Loucy (cell line): ENCODE measurements at regions not wholly inside any gene's neighbourhood (a gene's known extent, or its start where the extent isn't known, plus 50 kb on each side); places are given as distances from the start of the nearest gene placed in this dataset.

Source experiments
- H2AFZ ChIP-seq: fragments of 200-600 bp; sonication (generic); 2 replicates; pipeline ENCODE4 v1.6.0; 2016; ENCODE audit warnings: antibody characterized with exemption, mild to moderate bottlenecking, low read length, moderate library complexity
- H3F3A ChIP-seq: fragments of 200-600 bp; 2 replicates; pipeline ENCODE4 v1.6.0; 2016; ENCODE audit warnings: antibody characterized with exemption, low read depth, mild to moderate bottlenecking
- H3K27me3 ChIP-seq: fragments of 200-600 bp; sonication (generic); 2 replicates; pipeline ENCODE4 v1.6.1; 2014; ENCODE audit warnings: low read length, mild to moderate bottlenecking; ENCODE audit not compliant: insufficient read depth, poor library complexity, severe bottlenecking
- H3K36me3 ChIP-seq: fragments of 200-600 bp; sonication (generic); 2 replicates; pipeline ENCODE4 v1.6.1; 2016; ENCODE audit warnings: low read length; ENCODE audit not compliant: insufficient read depth
- H3K4me1 ChIP-seq: fragments of 200-600 bp; sonication (generic); 2 replicates; pipeline ENCODE4 v1.5.1; 2014; ENCODE audit warnings: low read length, mild to moderate bottlenecking; ENCODE audit not compliant: insufficient read depth, poor library complexity, severe bottlenecking
- H3K4me2 ChIP-seq: fragments of 200-600 bp; sonication (generic); 2 replicates; pipeline ENCODE4 v1.6.0; 2014; ENCODE audit warnings: antibody characterized with exemption, low read length, low read depth, mild to moderate bottlenecking; ENCODE audit not compliant: poor library complexity, severe bottlenecking
- H3K4me3 ChIP-seq: fragments of 200-600 bp; sonication (generic); 2 replicates; pipeline ENCODE4 v1.5.1; 2014; ENCODE audit warnings: low read length, mild to moderate bottlenecking, mixed read lengths; ENCODE audit not compliant: poor library complexity, severe bottlenecking
- H3K79me2 ChIP-seq: fragments of 200-600 bp; sonication (generic); 2 replicates; pipeline ENCODE4 v1.6.1; 2014; ENCODE audit warnings: low read length; ENCODE audit not compliant: insufficient read depth
- H3K9ac ChIP-seq: fragments of 200-600 bp; sonication (generic); 2 replicates; pipeline ENCODE4 v1.6.0; 2014; ENCODE audit warnings: mild to moderate bottlenecking, low read depth, low read length, moderate library complexity; ENCODE audit not compliant: poor library complexity, severe bottlenecking
- H3K9me2 ChIP-seq: fragments of 200-600 bp; sonication (generic); replicated peaks from 2 replicates; pipeline ENCODE4 v1.6.1; 2016; ENCODE audit warnings: low read depth, low read length, mixed read lengths
- H3K9me3 ChIP-seq: fragments of 200-600 bp; sonication (generic); 2 replicates; pipeline ENCODE4 v1.6.1; 2014; ENCODE audit warnings: mild to moderate bottlenecking, antibody characterized with exemption, low read length, low read depth; ENCODE audit not compliant: insufficient read depth
- H4K20me1 ChIP-seq: fragments of 200-600 bp; sonication (generic); 2 replicates; pipeline ENCODE4 v1.6.0; 2014; ENCODE audit warnings: antibody characterized with exemption, low read length, mild to moderate bottlenecking; ENCODE audit not compliant: insufficient read depth, poor library complexity, severe bottlenecking
- CTCF ChIP-seq: fragments of 200-600 bp; sonication (generic); conservative IDR thresholded peaks from 2 replicates; pipeline ENCODE4 v1.5.1; 2014; ENCODE audit warnings: mild to moderate bottlenecking, antibody characterized with exemption, low read length
- EZH2phosphoT487 ChIP-seq: fragments of 200-600 bp; IDR thresholded peaks from 2 replicates; pipeline ENCODE4 v1.6.1; 2018; ENCODE audit warnings: antibody characterized with exemption, mild to moderate bottlenecking, moderate library complexity, borderline replicate concordance

GRCh38 chr15:46569781-46570180, 935.0 kb downstream of the SQOR start:
- Histone ChIP-seq H3F3A (no peaks in the 10 kb centered on the region), H3K9ac (no peak overlapping the region), H3K79me2 (no peaks in the 10 kb centered on the region), H3K9me2 (no peaks in the 10 kb centered on the region), H4K20me1 (no peaks in the 10 kb centered on the region), H2AFZ (no peak overlapping the region), H3K4me1 (no peaks in the 10 kb centered on the region), H3K27me3 (no peaks in the 10 kb centered on the region), H3K4me2 (no peak overlapping the region), H3K4me3 (no peak overlapping the region), H3K9me3 (no peaks in the 10 kb centered on the region), H3K36me3 (no peaks in the 10 kb centered on the region)
- TF ChIP-seq EZH2phosphoT487 (no peak), CTCF (no peak)

GRCh38 chr15:46576646-46577395, 942.0 kb downstream of the SQOR start:
- TF ChIP-seq CTCF (no peak), EZH2phosphoT487 (no peak)
- Histone ChIP-seq H3K4me3 (no peak overlapping the region), H2AFZ (no peak overlapping the region), H3K9ac (no peak overlapping the region), H3K4me1 (no peaks in the 10 kb centered on the region), H3F3A (no peaks in the 10 kb centered on the region), H3K4me2 (no peak overlapping the region), H3K79me2 (no peaks in the 10 kb centered on the region), H3K9me3 (no peaks in the 10 kb centered on the region), H4K20me1 (no peaks in the 10 kb centered on the region), H3K9me2 (no peaks in the 10 kb centered on the region), H3K27me3 (no peaks in the 10 kb centered on the region), H3K36me3 (no peaks in the 10 kb centered on the region)

- Histone ChIP-seq H3K4me2 (no peak overlapping the region), H4K20me1 (no peaks in the 10 kb centered on the region), H3K36me3 (no peaks in the 10 kb centered on the region), H2AFZ (no peak overlapping the region), H3K9me2 (no peaks in the 10 kb centered on the region), H3K4me1 (no peaks in the 10 kb centered on the region), H3K9me3 (no peaks in the 10 kb centered on the region), H3K27me3 (no peaks in the 10 kb centered on the region), H3K4me3 (no peak overlapping the region), H3K9ac (no peak overlapping the region), H3F3A (no peaks in the 10 kb centered on the region), H3K79me2 (no peaks in the 10 kb centered on the region)
- TF ChIP-seq EZH2phosphoT487: no peak
These were observed 942.9 kb downstream of the SQOR start for GRCh38 chr15:46577767-46578166.

GRCh38 chr15:46580487-46580886, 945.7 kb downstream of the SQOR start:
- Histone ChIP-seq H3K79me2 (no peaks in the 10 kb centered on the region), H3K36me3 (no peaks in the 10 kb centered on the region), H3K4me2 (no peak overlapping the region), H2AFZ (no peak overlapping the region), H3K9me2 (no peaks in the 10 kb centered on the region), H3K9me3 (no peaks in the 10 kb centered on the region), H3F3A (no peaks in the 10 kb centered on the region), H4K20me1 (no peaks in the 10 kb centered on the region), H3K27me3 (no peaks in the 10 kb centered on the region), H3K9ac (no peak overlapping the region), H3K4me1 (no peaks in the 10 kb centered on the region), H3K4me3 (no peak overlapping the region)
- TF ChIP-seq EZH2phosphoT487: no peak
- no peak for TF ChIP-seq CTCF
